GM20000 (cell line): ENCODE measurements at regions not wholly inside any gene's neighbourhood (a gene's known extent, or its start where the extent isn't known, plus 50 kb on each side); places are given as distances from the start of the nearest gene placed in this dataset.

Source experiments
- DNase-seq: peaks from one replicate; pipeline ENCODE4 v3.0.0; 2012; ENCODE audit warnings: low spot score
- CTCF ChIP-seq: IDR thresholded peaks from 2 replicates; pipeline ENCODE4 v1.5.1; 2012; ENCODE audit warnings: mild to moderate bottlenecking, control low read depth; ENCODE audit errors: extremely low read depth, missing control alignments

- no peak for TF ChIP-seq CTCF
- no peak for DNase-seq
These were observed 159.4 kb upstream of the GBE1 start for GRCh38 chr3:81920816-81921215.

GRCh38 chr3:81916890-81917289 is 155.4 kb upstream of the GBE1 start:
- no peak for TF ChIP-seq CTCF
- no peak for DNase-seq

- DNase-seq, result no peak
- no peak for TF ChIP-seq CTCF
These were observed 152.6 kb upstream of the GBE1 start for GRCh38 chr3:81913886-81914663.

- no peak for TF ChIP-seq CTCF
- no peak for DNase-seq
These were observed 149.8 kb upstream of the GBE1 start for GRCh38 chr3:81911221-81911620.

GRCh38 chr3:81910244-81910852 is 148.9 kb upstream of the GBE1 start:
- TF ChIP-seq CTCF, result peak; percentile 22
- DNase-seq, result peak; percentile 22

GRCh38 chr3:81909796-81910195 is 148.4 kb upstream of the GBE1 start:
- TF ChIP-seq CTCF, result no peak
- no peak for DNase-seq

- no peak for DNase-seq
- no peak for TF ChIP-seq CTCF
These were observed 147.1 kb upstream of the GBE1 start for GRCh38 chr3:81908561-81908960.
